WTC11 (cell line): ENCODE measurements at regions not wholly inside any gene's neighbourhood (a gene's known extent, or its start where the extent isn't known, plus 50 kb on each side); places are given as distances from the start of the nearest gene placed in this dataset.

ENCODE experiments used
- ARID4B ChIP-seq: sonication (generic); formaldehyde crosslinking; IDR thresholded peaks from 2 replicates; pipeline ENCODE4 v1.8.0; 2023; ENCODE audit warnings: missing genetic modification reagents, mild to moderate bottlenecking, borderline replicate concordance
- ATF1 ChIP-seq: sonication (generic); formaldehyde crosslinking; IDR thresholded peaks from 2 replicates; pipeline ENCODE4 v1.8.1; 2023; ENCODE audit warnings: mild to moderate bottlenecking, moderate library complexity, missing genetic modification reagents
- CDX4 ChIP-seq: fragments of 250-450 bp; sonication (Bioruptor Pico); IDR thresholded peaks from 2 replicates; pipeline ENCODE4 v1.9.0; 2021; ENCODE audit warnings: moderate library complexity, mild to moderate bottlenecking, inconsistent platforms, borderline replicate concordance
- CREB1 ChIP-seq: sonication (generic); formaldehyde crosslinking; IDR thresholded peaks from 2 replicates; pipeline ENCODE4 v1.8.0; 2023; ENCODE audit warnings: mild to moderate bottlenecking, missing genetic modification reagents
- CTCF ChIP-seq: fragments of 200-600 bp; IDR thresholded peaks from 2 replicates; pipeline ENCODE4 v1.8.0; 2022; ENCODE audit warnings: antibody characterized with exemption
- ELF4 ChIP-seq: sonication (generic); formaldehyde crosslinking; IDR thresholded peaks from 2 replicates; pipeline ENCODE4 v1.8.1; 2022; ENCODE audit warnings: low read depth, mild to moderate bottlenecking, moderate library complexity, missing genetic modification reagents
- JUN ChIP-seq: sonication (generic); formaldehyde crosslinking; IDR thresholded peaks from 2 replicates; pipeline ENCODE4 v1.8.0; 2023; ENCODE audit warnings: mild to moderate bottlenecking, missing genetic modification reagents
- NR2C2 ChIP-seq: sonication (generic); formaldehyde crosslinking; IDR thresholded peaks from 2 replicates; pipeline ENCODE4 v1.8.0; 2022; ENCODE audit warnings: mild to moderate bottlenecking, missing genetic modification reagents
- SMAD3 ChIP-seq: sonication (generic); formaldehyde crosslinking; IDR thresholded peaks from 2 replicates; pipeline ENCODE4 v1.8.0; 2022; ENCODE audit warnings: missing genetic modification reagents, mild to moderate bottlenecking, borderline replicate concordance
- USF2 ChIP-seq: sonication (generic); formaldehyde crosslinking; IDR thresholded peaks from 2 replicates; pipeline ENCODE4 v1.8.1; 2023; ENCODE audit warnings: mild to moderate bottlenecking, missing genetic modification reagents, moderate library complexity
- ZNF138 ChIP-seq: sonication (generic); formaldehyde crosslinking; conservative IDR thresholded peaks from 2 replicates; pipeline ENCODE4 v1.8.1; 2022; ENCODE audit warnings: mild to moderate bottlenecking, moderate library complexity, missing genetic modification reagents

- TF ChIP-seq ZNF138 (CRISPR knock-in tag) (no peak), CDX4 (CRISPR knock-in tag) (no peak), ARID4B (CRISPR knock-in tag) (no peak), NR2C2 (CRISPR knock-in tag) (no peak), ELF4 (no peak), CREB1 (no peak), JUN (CRISPR knock-in tag) (no peak), CTCF (no peak), SMAD3 (CRISPR knock-in tag) (no peak), USF2 (CRISPR knock-in tag) (no peak), ATF1 (CRISPR knock-in tag) (no peak)
These were observed 394.1 kb downstream of the TUSC7 start for GRCh38 chr3:117103675-117104074.
